ENCODE measurements at regions not wholly inside any gene's neighbourhood (a gene's known extent, or its start where the extent isn't known, plus 50 kb on each side); places are given as distances from the start of the nearest gene placed in this dataset.

- no peak overlapping the region for H3K27ac Mint-ChIP-seq (ENCODE audit: unreplicated experiment)
- H3K4me3 Mint-ChIP-seq (ENCODE audit: unreplicated experiment): no peak overlapping the region
- H3K36me3 Mint-ChIP-seq (ENCODE audit: low read depth, unreplicated experiment): no peaks in the 10 kb centered on the region
- DNase-seq (ENCODE audit: low spot score): no peak
- no peak for TF ChIP-seq CTCF (IDR thresholded peaks at IDR 0.05; ENCODE audit: unreplicated experiment)
- H3K4me1 Mint-ChIP-seq (ENCODE audit: unreplicated experiment): no peaks in the 10 kb centered on the region
- H3K9me3 Mint-ChIP-seq (ENCODE audit: unreplicated experiment): no peaks in the 10 kb centered on the region
- no peaks in the 10 kb centered on the region for H3K27me3 Mint-ChIP-seq (ENCODE audit: unreplicated experiment)
These were observed 629.1 kb downstream of the BCL11A start for GRCh38 chr2:59924346-59924745.

GRCh38 chr2:59922450-59922849 is 631.0 kb downstream of the BCL11A start:
- H3K4me3 Mint-ChIP-seq (ENCODE audit: unreplicated experiment): no peak overlapping the region
- TF ChIP-seq CTCF (IDR thresholded peaks at IDR 0.05; ENCODE audit: unreplicated experiment): no peak

GRCh38 chr2:59921743-59922142 is 631.7 kb downstream of the BCL11A start:
- no peak for TF ChIP-seq CTCF (IDR thresholded peaks at IDR 0.05; ENCODE audit: unreplicated experiment)
- Mint-ChIP-seq H3K9me3 (ENCODE audit: unreplicated experiment) (no peaks in the 10 kb centered on the region), H3K4me1 (ENCODE audit: unreplicated experiment) (no peaks in the 10 kb centered on the region), H3K4me3 (ENCODE audit: unreplicated experiment) (no peak overlapping the region), H3K27me3 (ENCODE audit: unreplicated experiment) (no peaks in the 10 kb centered on the region), H3K27ac (ENCODE audit: unreplicated experiment) (no peak overlapping the region), H3K36me3 (ENCODE audit: low read depth, unreplicated experiment) (no peaks in the 10 kb centered on the region)
- DNase-seq (ENCODE audit: low spot score): no peak

More at GRCh38 chr2:59922450-59922849, 631.0 kb downstream of the BCL11A start:
- H3K27me3 Mint-ChIP-seq (ENCODE audit: unreplicated experiment): no peaks in the 10 kb centered on the region
- no peaks in the 10 kb centered on the region for H3K9me3 Mint-ChIP-seq (ENCODE audit: unreplicated experiment)
- DNase-seq (ENCODE audit: low spot score): no peak
- H3K36me3 Mint-ChIP-seq (ENCODE audit: low read depth, unreplicated experiment): no peaks in the 10 kb centered on the region
- no peaks in the 10 kb centered on the region for H3K4me1 Mint-ChIP-seq (ENCODE audit: unreplicated experiment)
- H3K27ac Mint-ChIP-seq (ENCODE audit: unreplicated experiment): no peak overlapping the region

GRCh38 chr2:59920961-59921360 is 632.5 kb downstream of the BCL11A start:
- Mint-ChIP-seq H3K4me3 (ENCODE audit: unreplicated experiment) (no peak overlapping the region), H3K27me3 (ENCODE audit: unreplicated experiment) (no peaks in the 10 kb centered on the region), H3K27ac (ENCODE audit: unreplicated experiment) (no peak overlapping the region), H3K9me3 (ENCODE audit: unreplicated experiment) (no peaks in the 10 kb centered on the region), H3K4me1 (ENCODE audit: unreplicated experiment) (no peaks in the 10 kb centered on the region), H3K36me3 (ENCODE audit: low read depth, unreplicated experiment) (no peaks in the 10 kb centered on the region)
- no peak for TF ChIP-seq CTCF (IDR thresholded peaks at IDR 0.05; ENCODE audit: unreplicated experiment)
- no peak for DNase-seq (ENCODE audit: low spot score)

GRCh38 chr2:59920307-59920706 is 633.1 kb downstream of the BCL11A start:
- Mint-ChIP-seq H3K4me3 (ENCODE audit: unreplicated experiment) (no peak overlapping the region), H3K27ac (ENCODE audit: unreplicated experiment) (no peak overlapping the region), H3K36me3 (ENCODE audit: low read depth, unreplicated experiment) (no peaks in the 10 kb centered on the region), H3K27me3 (ENCODE audit: unreplicated experiment) (no peaks in the 10 kb centered on the region), H3K9me3 (ENCODE audit: unreplicated experiment) (no peaks in the 10 kb centered on the region), H3K4me1 (ENCODE audit: unreplicated experiment) (no peaks in the 10 kb centered on the region)
- no peak for TF ChIP-seq CTCF (IDR thresholded peaks at IDR 0.05; ENCODE audit: unreplicated experiment)
- no peak for DNase-seq (ENCODE audit: low spot score)
